Activated naive CD4-positive, alpha-beta T cell treated with anti-CD3 and anti-CD28 coated beads, Interleukin-2, amount 10 ng/mL, durations not matched to agents 7 days and 5 days (primary cell): ENCODE measurements at regions not wholly inside any gene's neighbourhood (a gene's known extent, or its start where the extent isn't known, plus 50 kb on each side); places are given as distances from the start of the nearest gene placed in this dataset.

Experiments
- CTCF ChIA-PET: fragments of 350-600 bp; sonication (Branson Sonifier 250); formaldehyde crosslinking; loops from one replicate; lab custom pipeline; 2021; ENCODE audit warnings: antibody characterized with exemption; lab: Charles Lee
- DNase-seq: peaks from one replicate; pipeline ENCODE4 v3.0.0-alpha.2; 2020
- H3K27ac Mint-ChIP-seq: one replicate; pipeline ENCODE4 v1.8.0; 2021; ENCODE audit warnings: mild to moderate bottlenecking, moderate library complexity, mixed read lengths
- H3K27me3 Mint-ChIP-seq: one replicate; pipeline ENCODE4 v1.8.0; 2021; ENCODE audit warnings: mild to moderate bottlenecking, mixed read lengths
- H3K36me3 Mint-ChIP-seq: one replicate; pipeline ENCODE4 v1.8.0; 2021; ENCODE audit warnings: mixed read lengths
- H3K4me1 Mint-ChIP-seq: one replicate; pipeline ENCODE4 v1.8.0; 2021; ENCODE audit warnings: mixed read lengths
- H3K4me3 Mint-ChIP-seq: one replicate; pipeline ENCODE4 v1.8.0; 2021; ENCODE audit warnings: mild to moderate bottlenecking, moderate library complexity, mixed read lengths
- H3K9me3 Mint-ChIP-seq: one replicate; pipeline ENCODE4 v1.8.0; 2021; ENCODE audit warnings: mixed read lengths

DNA sequence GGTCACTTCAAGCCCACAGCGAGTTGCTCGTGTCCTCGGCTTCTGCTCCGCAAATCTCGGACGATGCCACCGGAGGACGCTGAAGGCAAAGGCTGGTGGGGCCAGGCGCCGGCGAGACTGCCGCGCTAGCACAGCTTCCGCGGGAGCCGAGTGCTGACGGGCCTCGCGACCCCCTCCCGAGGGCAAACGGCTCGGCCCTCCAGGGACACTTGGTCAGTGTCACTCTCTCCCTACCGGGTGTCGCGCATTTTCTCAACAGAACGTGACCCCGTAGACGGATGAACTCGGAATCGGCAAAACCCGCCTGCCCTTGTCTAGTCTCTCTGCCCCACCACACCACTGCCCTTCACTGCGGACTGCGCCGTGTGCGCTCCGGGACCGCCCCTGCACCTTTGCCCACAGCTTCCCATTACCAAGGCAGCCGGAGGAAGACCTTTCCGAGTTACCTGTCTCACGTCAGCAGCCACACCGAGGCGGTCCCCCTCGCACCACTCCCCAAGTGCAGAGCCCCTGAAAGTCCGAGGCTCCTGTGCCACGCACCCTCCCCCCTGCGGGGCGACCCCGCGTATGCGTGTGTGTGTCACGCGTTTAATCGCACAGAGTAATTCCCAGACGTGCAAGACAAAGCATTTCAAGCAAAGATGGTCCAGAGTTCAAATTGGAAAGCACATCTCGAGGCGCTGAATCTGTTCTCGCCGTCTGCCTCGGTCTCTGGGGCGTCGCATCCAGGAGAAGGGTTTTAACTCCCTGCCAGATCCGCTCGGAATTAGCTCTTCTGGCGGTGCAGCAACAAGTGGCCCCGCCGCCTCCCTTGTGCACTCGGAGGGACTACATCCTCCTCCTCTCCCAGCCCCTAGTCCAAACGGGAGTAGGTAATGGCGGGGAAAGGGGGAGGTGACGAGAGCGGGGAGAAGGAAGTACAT is 245.0 kb upstream of the TOPAZ1 start:
- peak; percentile 29 for DNase-seq

DNA sequence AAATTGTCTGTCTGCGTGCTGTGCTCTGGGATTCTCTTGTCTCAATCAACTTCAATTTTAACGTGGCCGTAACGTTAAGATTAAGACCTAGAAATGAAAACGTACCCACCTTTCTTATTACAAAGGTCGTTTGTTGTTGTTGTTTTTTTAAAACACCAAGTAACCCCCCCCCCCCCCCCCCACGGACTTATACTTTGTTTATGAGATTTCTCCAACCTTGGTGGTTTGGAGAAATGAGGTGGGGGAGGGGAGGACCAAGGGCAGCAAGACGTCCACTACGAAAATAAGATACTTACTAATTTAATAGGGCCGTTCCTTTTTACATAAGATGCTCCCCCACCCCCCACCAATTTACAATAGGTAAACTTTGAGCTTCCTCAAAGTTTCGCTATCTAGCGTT is 244.4 kb upstream of the TOPAZ1 start:
- H3K27ac Mint-ChIP-seq = peak overlapping the region; percentile 69
- H3K9me3 Mint-ChIP-seq = no peaks in the 10 kb centered on the region
- DNase-seq = no peak
- peak overlapping the region; percentile 45 for H3K4me3 Mint-ChIP-seq
- H3K27me3 Mint-ChIP-seq = peaks cover 99% of the 10 kb centered on the region
- peaks cover 8% of the 10 kb centered on the region for H3K36me3 Mint-ChIP-seq
- H3K4me1 Mint-ChIP-seq = peaks cover 49% of the 10 kb centered on the region
- CTCF ChIA-PET = no interaction called here

More for the DNA sequence above, 245.0 kb upstream of the TOPAZ1 start:
- CTCF ChIA-PET = interaction anchor here (0.9 to 1.2 kb wide), 3 partner anchors 104 to 202 kb away, joined by 3 read pairs; no protein-coding TSS in a partner anchor
- H3K4me3 Mint-ChIP-seq = peak overlapping the region; percentile 43
- H3K36me3 Mint-ChIP-seq = peaks cover 8% of the 10 kb centered on the region
- H3K27me3 Mint-ChIP-seq = peaks cover 99% of the 10 kb centered on the region
- H3K27ac Mint-ChIP-seq = peak overlapping the region; percentile 11
- no peaks in the 10 kb centered on the region for H3K9me3 Mint-ChIP-seq
- peaks cover 49% of the 10 kb centered on the region for H3K4me1 Mint-ChIP-seq

DNA sequence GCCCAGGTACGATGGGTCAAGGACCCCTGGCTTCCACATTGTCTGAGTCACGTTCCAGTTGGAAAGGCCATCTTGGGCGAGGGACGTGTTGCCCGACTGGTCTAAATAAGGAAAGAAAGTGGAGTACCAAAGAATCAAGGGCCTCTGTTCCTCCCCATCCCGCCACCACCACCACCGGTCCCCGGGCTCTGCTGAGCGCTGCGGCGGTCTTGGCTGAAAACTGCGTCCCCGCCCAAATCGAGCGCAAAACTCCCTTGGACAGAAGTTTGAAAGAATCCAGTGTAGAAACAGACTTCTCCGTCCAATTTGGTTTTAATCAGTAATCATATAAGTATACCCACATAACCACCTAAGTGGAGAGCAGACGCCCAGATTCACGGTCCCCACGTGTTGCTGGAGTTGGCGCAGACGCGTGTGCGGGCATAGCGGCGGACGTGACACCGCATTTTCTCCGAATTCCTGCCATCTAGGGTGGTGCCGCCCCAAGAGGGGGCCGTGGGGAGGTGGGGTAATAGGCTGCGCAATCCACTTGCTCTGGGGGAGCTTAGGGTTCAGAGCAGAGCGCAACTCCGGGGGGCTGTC is 243.8 kb upstream of the TOPAZ1 start:
- Mint-ChIP-seq H3K9me3 (no peaks in the 10 kb centered on the region), H3K36me3 (peaks cover 8% of the 10 kb centered on the region), H3K4me1 (peaks cover 49% of the 10 kb centered on the region), H3K27me3 (peaks cover 99% of the 10 kb centered on the region), H3K27ac (peak overlapping the region; percentile 69), H3K4me3 (peak overlapping the region; percentile 45)
- CTCF ChIA-PET = no interaction called here
- DNase-seq = no peak

DNA sequence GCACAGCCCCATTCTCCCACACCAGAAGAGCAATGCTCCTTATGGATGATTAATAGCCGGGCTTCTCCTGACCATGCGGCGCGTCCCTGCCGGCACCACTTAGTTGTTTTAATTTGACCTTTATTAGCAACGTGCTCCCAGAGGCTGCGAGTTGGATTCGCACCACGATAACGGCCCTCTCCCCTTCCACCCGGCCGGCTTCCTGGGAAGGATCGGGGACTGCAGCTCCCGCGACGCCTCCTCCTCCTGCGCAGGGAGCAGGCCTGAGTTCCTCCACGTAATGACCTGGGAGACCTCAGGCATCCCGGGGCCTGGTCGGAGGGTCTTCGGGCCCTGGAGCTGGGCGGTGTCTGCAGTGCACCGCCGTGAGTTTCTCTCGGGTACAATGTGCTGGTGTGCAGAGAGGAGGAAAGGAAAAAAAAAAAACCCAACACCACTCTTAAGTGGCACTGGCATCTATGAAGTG is 243.3 kb upstream of the TOPAZ1 start:
- H3K9me3 Mint-ChIP-seq = no peaks in the 10 kb centered on the region
- H3K27ac Mint-ChIP-seq = peak overlapping the region; percentile 49
- H3K27me3 Mint-ChIP-seq = peaks cover 96% of the 10 kb centered on the region
- peaks cover 49% of the 10 kb centered on the region for H3K4me1 Mint-ChIP-seq
- DNase-seq = no peak
- peaks cover 6% of the 10 kb centered on the region for H3K36me3 Mint-ChIP-seq
- peak overlapping the region; percentile 49 for H3K4me3 Mint-ChIP-seq
- CTCF ChIA-PET = no interaction called here

DNA sequence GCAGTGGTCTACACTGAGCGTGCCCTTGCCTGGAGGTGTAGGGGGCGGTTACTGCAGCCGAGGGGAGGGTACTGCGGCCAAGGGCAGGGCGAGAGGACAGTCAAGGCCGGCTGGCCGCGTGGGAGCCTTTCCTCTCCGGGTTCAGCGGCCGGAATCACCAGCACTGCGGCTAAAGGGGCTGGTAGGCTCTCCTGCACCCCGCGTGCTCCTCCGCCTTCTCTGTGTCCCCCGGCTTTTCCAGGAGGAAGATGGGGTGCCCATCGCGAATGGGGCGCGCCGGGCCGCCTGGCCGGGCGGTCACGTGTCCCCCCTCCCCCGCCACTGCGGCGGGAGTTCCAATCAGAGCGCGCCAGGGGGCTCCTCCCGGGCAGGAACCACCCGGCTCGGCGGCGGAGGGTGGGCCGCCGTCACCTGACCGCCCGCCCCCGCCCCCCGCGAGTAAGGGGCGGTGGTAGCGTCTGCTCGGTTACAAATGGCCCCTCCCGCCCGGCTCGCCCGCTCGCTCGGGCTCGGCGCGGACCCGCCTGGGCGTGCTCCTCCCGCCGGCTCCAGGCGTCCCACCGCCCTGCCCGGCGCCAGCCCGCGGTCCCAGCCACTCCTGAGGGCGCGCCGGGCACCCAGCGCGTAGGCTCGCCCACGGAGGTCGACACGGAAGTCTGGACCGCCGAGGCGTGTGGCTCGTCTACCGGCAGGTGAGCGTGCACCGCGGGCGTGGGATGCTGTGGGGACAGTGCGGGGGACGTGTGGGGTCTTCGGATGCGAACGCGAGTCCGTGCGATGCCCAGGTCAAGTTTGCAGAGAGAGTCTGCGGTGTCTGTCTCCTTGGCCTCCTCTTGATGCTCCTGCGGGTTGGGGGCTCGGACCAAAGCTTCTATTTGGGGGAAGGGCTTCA is 242.6 kb upstream of the TOPAZ1 start:
- H3K36me3 Mint-ChIP-seq = peaks cover 6% of the 10 kb centered on the region
- CTCF ChIA-PET = no interaction called here
- peaks cover 89% of the 10 kb centered on the region for H3K27me3 Mint-ChIP-seq
- peak overlapping the region; percentile 49 for H3K27ac Mint-ChIP-seq
- H3K4me3 Mint-ChIP-seq = peak overlapping the region; percentile 49
- H3K9me3 Mint-ChIP-seq = no peaks in the 10 kb centered on the region
- peaks cover 45% of the 10 kb centered on the region for H3K4me1 Mint-ChIP-seq
- DNase-seq = no peak

- H3K27me3 Mint-ChIP-seq = peaks cover 86% of the 10 kb centered on the region
- peak overlapping the region; percentile 7 for H3K4me3 Mint-ChIP-seq
- DNase-seq = no peak
- CTCF ChIA-PET = interaction anchor here (1.1 kb wide), 1 partner anchor 10 kb away, joined by 3 read pairs; no protein-coding TSS in a partner anchor
- no peak overlapping the region for H3K27ac Mint-ChIP-seq
- H3K4me1 Mint-ChIP-seq = peaks cover 39% of the 10 kb centered on the region
- no peaks in the 10 kb centered on the region for H3K9me3 Mint-ChIP-seq
- peaks cover 6% of the 10 kb centered on the region for H3K36me3 Mint-ChIP-seq
Observed at GRCh38 chr3:43999728-44000319, 241.9 kb upstream of the TOPAZ1 start.

DNA sequence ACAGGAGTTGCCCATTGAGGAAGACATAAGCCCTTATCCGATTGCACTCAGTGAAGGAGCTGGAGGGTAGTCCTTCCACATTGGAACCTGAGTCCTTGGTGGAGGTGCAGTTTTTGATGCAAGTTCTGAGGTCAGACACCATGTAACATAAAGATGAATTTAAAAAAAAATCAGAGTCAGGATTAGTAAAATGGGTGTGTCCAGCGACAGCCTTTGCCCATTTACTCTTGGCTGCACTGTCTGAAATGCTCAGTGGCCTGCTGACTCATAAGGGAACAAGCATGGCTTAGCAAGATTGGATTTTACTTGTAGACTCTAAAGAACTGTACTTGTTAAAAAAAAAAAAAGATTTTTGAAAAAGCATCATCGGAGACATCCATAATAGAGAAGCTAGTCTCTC is 241.1 kb upstream of the TOPAZ1 start:
- CTCF ChIA-PET = interaction anchor here (1.1 kb wide), 1 partner anchor 11 kb away, joined by 3 read pairs; no protein-coding TSS in a partner anchor
- Mint-ChIP-seq H3K4me1 (peaks cover 37% of the 10 kb centered on the region), H3K27ac (no peak overlapping the region), H3K9me3 (no peaks in the 10 kb centered on the region), H3K4me3 (no peak overlapping the region), H3K36me3 (peaks cover 6% of the 10 kb centered on the region), H3K27me3 (peaks cover 78% of the 10 kb centered on the region)
- DNase-seq = no peak

- peaks cover 6% of the 10 kb centered on the region for H3K36me3 Mint-ChIP-seq
- H3K4me1 Mint-ChIP-seq = peaks cover 32% of the 10 kb centered on the region
- H3K9me3 Mint-ChIP-seq = no peaks in the 10 kb centered on the region
- no peak for DNase-seq
- CTCF ChIA-PET = interaction anchor here (1.1 kb wide), 1 partner anchor 12 kb away, joined by 3 read pairs; no protein-coding TSS in a partner anchor
- H3K27ac Mint-ChIP-seq = no peak overlapping the region
- no peak overlapping the region for H3K4me3 Mint-ChIP-seq
- H3K27me3 Mint-ChIP-seq = peaks cover 73% of the 10 kb centered on the region
Observed at GRCh38 chr3:44001072-44001471, 240.6 kb upstream of the TOPAZ1 start.

DNA sequence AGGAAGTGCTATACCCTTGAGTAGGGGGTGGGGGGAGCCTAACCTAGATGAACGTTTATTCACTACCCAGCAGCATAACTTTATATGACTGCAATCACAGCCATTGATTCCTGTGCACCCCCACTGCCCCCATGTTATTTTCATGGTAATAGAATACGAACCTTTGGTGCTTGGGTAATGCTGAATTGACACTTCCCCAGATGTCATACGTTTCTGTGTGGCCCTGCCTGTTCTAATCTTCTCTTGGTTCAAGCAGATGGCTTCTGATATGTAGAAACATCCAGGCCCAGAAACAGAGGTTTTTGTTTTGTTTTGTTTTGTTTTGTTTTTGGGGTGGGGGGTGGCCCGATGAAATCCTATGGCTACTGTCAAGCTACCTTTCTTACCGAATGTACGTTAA is 237.9 kb upstream of the TOPAZ1 start:
- CTCF ChIA-PET = no interaction called here
- H3K4me3 Mint-ChIP-seq = no peak overlapping the region
- H3K4me1 Mint-ChIP-seq = peaks cover 6% of the 10 kb centered on the region
- H3K27ac Mint-ChIP-seq = no peak overlapping the region
- no peaks in the 10 kb centered on the region for H3K9me3 Mint-ChIP-seq
- no peaks in the 10 kb centered on the region for H3K36me3 Mint-ChIP-seq
- peaks cover 55% of the 10 kb centered on the region for H3K27me3 Mint-ChIP-seq
- DNase-seq = no peak

GRCh38 chr3:44011680-44012079 is 230.0 kb upstream of the TOPAZ1 start:
- Mint-ChIP-seq H3K36me3 (no peaks in the 10 kb centered on the region), H3K4me3 (no peak overlapping the region)

GRCh38 chr3:44012160-44012899 is 229.4 kb upstream of the TOPAZ1 start:
- H3K27ac Mint-ChIP-seq = no peak overlapping the region
- CTCF ChIA-PET = no interaction called here
- peaks cover 62% of the 10 kb centered on the region for H3K27me3 Mint-ChIP-seq
- DNase-seq = no peak
- peaks cover 15% of the 10 kb centered on the region for H3K4me1 Mint-ChIP-seq
- no peaks in the 10 kb centered on the region for H3K9me3 Mint-ChIP-seq
- no peaks in the 10 kb centered on the region for H3K36me3 Mint-ChIP-seq
- H3K4me3 Mint-ChIP-seq = no peak overlapping the region

More at GRCh38 chr3:44011680-44012079, 230.0 kb upstream of the TOPAZ1 start:
- no peak overlapping the region for H3K27ac Mint-ChIP-seq
- DNase-seq = no peak
- H3K9me3 Mint-ChIP-seq = no peaks in the 10 kb centered on the region
- H3K4me1 Mint-ChIP-seq = peaks cover 8% of the 10 kb centered on the region
- H3K27me3 Mint-ChIP-seq = peaks cover 58% of the 10 kb centered on the region
- CTCF ChIA-PET = no interaction called here

- H3K36me3 Mint-ChIP-seq = no peaks in the 10 kb centered on the region
- no peaks in the 10 kb centered on the region for H3K9me3 Mint-ChIP-seq
- no peak overlapping the region for H3K4me3 Mint-ChIP-seq
- CTCF ChIA-PET = no interaction called here
- no peak overlapping the region for H3K27ac Mint-ChIP-seq
- H3K27me3 Mint-ChIP-seq = peaks cover 60% of the 10 kb centered on the region
- H3K4me1 Mint-ChIP-seq = peaks cover 20% of the 10 kb centered on the region
- DNase-seq = no peak
Observed at GRCh38 chr3:44013967-44014366, 227.7 kb upstream of the TOPAZ1 start.

DNA sequence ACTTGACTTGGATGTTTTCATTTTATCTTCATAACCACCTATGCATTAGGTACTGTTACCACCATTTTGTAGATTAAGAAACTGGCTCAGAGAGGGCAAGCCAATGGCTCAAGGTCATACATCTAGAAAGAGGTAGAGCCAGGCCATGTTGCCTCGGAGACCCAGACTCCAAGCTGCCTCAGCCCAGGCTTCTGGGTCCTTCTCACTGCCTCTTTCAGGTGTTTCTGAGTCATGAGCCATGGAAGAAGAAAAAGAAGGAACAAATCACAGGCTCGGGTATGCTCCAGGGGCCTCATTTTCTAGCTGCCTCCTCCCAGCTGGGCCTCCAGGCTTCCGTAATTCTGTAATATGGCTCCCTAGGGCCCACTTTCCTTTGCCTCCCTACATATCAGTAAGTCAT is 226.5 kb upstream of the TOPAZ1 start:
- Mint-ChIP-seq H3K4me1 (peaks cover 20% of the 10 kb centered on the region), H3K27me3 (peaks cover 60% of the 10 kb centered on the region), H3K27ac (no peak overlapping the region), H3K36me3 (no peaks in the 10 kb centered on the region), H3K9me3 (no peaks in the 10 kb centered on the region), H3K4me3 (no peak overlapping the region)
- CTCF ChIA-PET = no interaction called here
- DNase-seq = no peak
